Glutamatergic neuron (in vitro differentiated cells): ENCODE measurements at regions not wholly inside any gene's neighbourhood (a gene's known extent, or its start where the extent isn't known, plus 50 kb on each side); places are given as distances from the start of the nearest gene placed in this dataset.
A peak's percentile ranks its signal among the peaks of the same experiment; 100 is the strongest.

ENCODE experiments used
- DNase-seq: peaks from one replicate; pipeline ENCODE4 v3.0.0; 2022
- H3K27ac Mint-ChIP-seq: one replicate; pipeline ENCODE4 v1.8.0; 2020; ENCODE audit warnings: mild to moderate bottlenecking, mixed read lengths, inconsistent platforms; ENCODE audit not compliant: unreplicated experiment
- H3K27me3 Mint-ChIP-seq: one replicate; pipeline ENCODE4 v1.8.0; 2020; ENCODE audit warnings: mild to moderate bottlenecking, moderate library complexity, mixed read lengths, inconsistent platforms; ENCODE audit not compliant: unreplicated experiment
- H3K36me3 Mint-ChIP-seq: one replicate; pipeline ENCODE4 v1.8.0; 2020; ENCODE audit warnings: mild to moderate bottlenecking, mixed read lengths, inconsistent platforms; ENCODE audit not compliant: unreplicated experiment
- H3K4me1 Mint-ChIP-seq: one replicate; pipeline ENCODE4 v1.8.0; 2020; ENCODE audit warnings: mild to moderate bottlenecking, low read depth, mixed read lengths, inconsistent platforms; ENCODE audit not compliant: unreplicated experiment
- H3K4me3 Mint-ChIP-seq: one replicate; pipeline ENCODE4 v1.8.0; 2020; ENCODE audit warnings: mild to moderate bottlenecking, mixed read lengths, inconsistent platforms; ENCODE audit not compliant: unreplicated experiment
- H3K9me3 Mint-ChIP-seq: one replicate; pipeline ENCODE4 v1.8.0; 2020; ENCODE audit warnings: mild to moderate bottlenecking, moderate library complexity, mixed read lengths, inconsistent platforms; ENCODE audit not compliant: unreplicated experiment
- TF ChIP-seq, protein P1 (sequence below): fragments of 200-600 bp; sonication (generic); IDR thresholded peaks from one replicate; pipeline ENCODE4 v1.5.0; 2021; ENCODE audit not compliant: partially characterized antibody, unreplicated experiment

- Mint-ChIP-seq H3K4me3 (no peak overlapping the region), H3K27me3 (no peaks in the 10 kb centered on the region), H3K9me3 (peaks cover 2% of the 10 kb centered on the region), H3K36me3 (no peaks in the 10 kb centered on the region), H3K27ac (no peak overlapping the region), H3K4me1 (peaks cover 12% of the 10 kb centered on the region)
- TF ChIP-seq, protein P1, sequence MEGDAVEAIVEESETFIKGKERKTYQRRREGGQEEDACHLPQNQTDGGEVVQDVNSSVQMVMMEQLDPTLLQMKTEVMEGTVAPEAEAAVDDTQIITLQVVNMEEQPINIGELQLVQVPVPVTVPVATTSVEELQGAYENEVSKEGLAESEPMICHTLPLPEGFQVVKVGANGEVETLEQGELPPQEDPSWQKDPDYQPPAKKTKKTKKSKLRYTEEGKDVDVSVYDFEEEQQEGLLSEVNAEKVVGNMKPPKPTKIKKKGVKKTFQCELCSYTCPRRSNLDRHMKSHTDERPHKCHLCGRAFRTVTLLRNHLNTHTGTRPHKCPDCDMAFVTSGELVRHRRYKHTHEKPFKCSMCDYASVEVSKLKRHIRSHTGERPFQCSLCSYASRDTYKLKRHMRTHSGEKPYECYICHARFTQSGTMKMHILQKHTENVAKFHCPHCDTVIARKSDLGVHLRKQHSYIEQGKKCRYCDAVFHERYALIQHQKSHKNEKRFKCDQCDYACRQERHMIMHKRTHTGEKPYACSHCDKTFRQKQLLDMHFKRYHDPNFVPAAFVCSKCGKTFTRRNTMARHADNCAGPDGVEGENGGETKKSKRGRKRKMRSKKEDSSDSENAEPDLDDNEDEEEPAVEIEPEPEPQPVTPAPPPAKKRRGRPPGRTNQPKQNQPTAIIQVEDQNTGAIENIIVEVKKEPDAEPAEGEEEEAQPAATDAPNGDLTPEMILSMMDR: no peak
- no peak for DNase-seq
These were observed 203.4 kb downstream of the NDFIP2 start for GRCh38 chr13:79684371-79684770.

DNA sequence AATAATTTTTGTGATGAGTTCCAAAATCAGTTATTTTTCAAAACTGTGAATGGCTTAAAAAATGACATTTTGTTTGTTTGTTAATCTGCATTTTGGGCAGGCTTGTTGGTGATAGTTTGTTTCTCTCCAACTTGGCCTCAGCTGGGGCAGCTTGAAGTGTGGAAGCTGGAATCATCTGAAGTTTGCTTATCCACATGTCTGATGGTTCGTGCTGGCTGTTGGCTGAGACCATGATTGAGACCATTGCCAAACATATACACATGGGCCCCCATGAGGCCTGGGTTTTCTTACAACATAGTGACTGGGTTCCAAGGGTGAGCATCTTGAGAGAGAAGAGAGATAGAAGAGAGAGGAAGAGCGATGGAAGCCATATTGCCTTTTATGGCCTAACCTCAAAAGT, 201.2 kb downstream of the NDFIP2 start:
- Mint-ChIP-seq H3K27me3 (no peaks in the 10 kb centered on the region), H3K27ac (no peak overlapping the region), H3K4me3 (no peak overlapping the region), H3K36me3 (no peaks in the 10 kb centered on the region), H3K9me3 (peaks cover 2% of the 10 kb centered on the region), H3K4me1 (peaks cover 12% of the 10 kb centered on the region)
- DNase-seq: no peak
- TF ChIP-seq, protein P1: no peak

GRCh38 chr13:79681069-79681468, 200.1 kb downstream of the NDFIP2 start:
- no peaks in the 10 kb centered on the region for H3K36me3 Mint-ChIP-seq
- TF ChIP-seq, protein P1: no peak
- no peak for DNase-seq
- no peak overlapping the region for H3K27ac Mint-ChIP-seq
- H3K9me3 Mint-ChIP-seq: peaks cover 2% of the 10 kb centered on the region
- H3K27me3 Mint-ChIP-seq: no peaks in the 10 kb centered on the region
- H3K4me3 Mint-ChIP-seq: no peak overlapping the region
- peaks cover 12% of the 10 kb centered on the region for H3K4me1 Mint-ChIP-seq

DNA sequence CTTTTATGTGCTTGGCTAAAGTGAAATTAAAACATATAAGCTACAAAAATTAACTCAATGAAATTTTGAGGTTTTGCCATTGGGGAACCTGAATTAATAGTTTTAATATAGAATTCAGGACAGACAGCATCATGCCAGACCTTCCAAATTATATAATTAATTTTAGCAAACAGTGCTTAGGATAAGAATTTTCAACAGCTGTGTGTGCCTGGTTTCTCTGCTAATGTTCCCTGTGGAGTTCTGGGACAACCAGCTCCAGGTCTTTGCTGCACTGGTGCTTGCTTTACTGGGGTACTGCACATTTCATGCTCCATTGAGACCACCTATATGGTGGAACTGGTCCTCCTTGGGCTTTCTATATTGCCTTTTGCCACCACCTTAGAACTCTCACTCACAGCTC, 199.5 kb downstream of the NDFIP2 start:
- TF ChIP-seq, protein P1: no peak
- no peak for DNase-seq
- Mint-ChIP-seq H3K27me3 (no peaks in the 10 kb centered on the region), H3K4me1 (peaks cover 12% of the 10 kb centered on the region), H3K4me3 (no peak overlapping the region), H3K27ac (no peak overlapping the region), H3K9me3 (peaks cover 2% of the 10 kb centered on the region), H3K36me3 (no peaks in the 10 kb centered on the region)

DNA sequence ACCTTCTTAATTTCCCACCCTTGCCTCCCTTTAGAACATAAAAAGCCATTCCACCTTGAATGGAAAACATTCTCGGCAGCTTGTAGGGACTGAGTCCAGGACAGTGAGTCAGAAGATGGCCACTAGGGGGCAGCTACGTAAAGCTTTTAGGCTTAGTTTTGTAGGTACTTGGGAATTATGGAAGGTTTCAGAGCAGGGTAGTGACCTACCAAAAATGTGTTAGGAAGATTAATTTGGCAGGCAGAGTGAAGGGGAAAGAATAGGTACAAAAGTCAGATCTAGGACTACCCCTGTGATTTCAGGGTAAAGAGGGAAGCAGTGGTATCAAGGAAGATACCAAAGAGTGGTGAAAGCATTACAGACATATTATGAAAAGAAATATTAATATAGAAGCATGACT, 198.4 kb downstream of the NDFIP2 start:
- DNase-seq: peak; percentile 76
- Mint-ChIP-seq H3K4me3 (no peak overlapping the region), H3K4me1 (peaks cover 7% of the 10 kb centered on the region), H3K27ac (no peak overlapping the region), H3K9me3 (no peaks in the 10 kb centered on the region), H3K27me3 (no peaks in the 10 kb centered on the region), H3K36me3 (no peaks in the 10 kb centered on the region)
- TF ChIP-seq, protein P1: peak; percentile 97
